IPS-18c (cell line): ENCODE measurements at regions not wholly inside any gene's neighbourhood (a gene's known extent, or its start where the extent isn't known, plus 50 kb on each side); places are given as distances from the start of the nearest gene placed in this dataset.

Experiments
- H3K4me3 ChIP-seq: 2 replicates; pipeline ENCODE4 v1.7.0; 2013; ENCODE audit warnings: low read depth, mild to moderate bottlenecking, low read length, moderate library complexity; ENCODE audit not compliant: insufficient read depth
- H3K9me3 ChIP-seq: one replicate; pipeline ENCODE4 v1.6.1; 2013; ENCODE audit warnings: mild to moderate bottlenecking, low read length, moderate library complexity; ENCODE audit not compliant: control insufficient read depth, insufficient read depth

- Histone ChIP-seq H3K4me3 (no peak overlapping the region), H3K9me3 (peaks cover 2% of the 10 kb centered on the region)
Measured at GRCh38 chr10:113364227-113364626, 188.6 kb upstream of the HABP2 start.

- Histone ChIP-seq H3K9me3 (peaks cover 2% of the 10 kb centered on the region), H3K4me3 (no peak overlapping the region)
Measured at GRCh38 chr10:113368666-113369364, 184.0 kb upstream of the HABP2 start.

- H3K9me3 ChIP-seq = peaks cover 2% of the 10 kb centered on the region
- no peak overlapping the region for H3K4me3 ChIP-seq
Measured at GRCh38 chr10:113369365-113369694, 183.5 kb upstream of the HABP2 start.

- Histone ChIP-seq H3K9me3 (no peaks in the 10 kb centered on the region), H3K4me3 (no peak overlapping the region)
Measured at GRCh38 chr10:113376428-113376827, 176.4 kb upstream of the HABP2 start.

GRCh38 chr10:113379091-113379490, 173.8 kb upstream of the HABP2 start:
- H3K9me3 ChIP-seq = no peaks in the 10 kb centered on the region

GRCh38 chr10:113381416-113381815, 171.4 kb upstream of the HABP2 start:
- H3K4me3 ChIP-seq = no peak overlapping the region

More at GRCh38 chr10:113379091-113379490, 173.8 kb upstream of the HABP2 start:
- H3K4me3 ChIP-seq = no peak overlapping the region

GRCh38 chr10:113381981-113382509, 170.8 kb upstream of the HABP2 start:
- H3K4me3 ChIP-seq = no peak overlapping the region
- H3K9me3 ChIP-seq = no peaks in the 10 kb centered on the region

More at GRCh38 chr10:113381416-113381815, 171.4 kb upstream of the HABP2 start:
- no peaks in the 10 kb centered on the region for H3K9me3 ChIP-seq

- H3K9me3 ChIP-seq = no peaks in the 10 kb centered on the region
Measured at GRCh38 chr10:113382691-113383090, 170.2 kb upstream of the HABP2 start.

GRCh38 chr10:113384181-113384580, 168.7 kb upstream of the HABP2 start:
- Histone ChIP-seq H3K4me3 (no peak overlapping the region), H3K9me3 (no peaks in the 10 kb centered on the region)

More at GRCh38 chr10:113382691-113383090, 170.2 kb upstream of the HABP2 start:
- H3K4me3 ChIP-seq = no peak overlapping the region

- H3K4me3 ChIP-seq = no peak overlapping the region
- no peaks in the 10 kb centered on the region for H3K9me3 ChIP-seq
Measured at GRCh38 chr10:113385021-113385999, 167.5 kb upstream of the HABP2 start.

GRCh38 chr10:113386005-113386404, 166.8 kb upstream of the HABP2 start:
- H3K9me3 ChIP-seq = no peaks in the 10 kb centered on the region
- H3K4me3 ChIP-seq = no peak overlapping the region

- H3K4me3 ChIP-seq = no peak overlapping the region
- H3K9me3 ChIP-seq = no peaks in the 10 kb centered on the region
Measured at GRCh38 chr10:113389969-113390368, 162.9 kb upstream of the HABP2 start.

- Histone ChIP-seq H3K4me3 (no peak overlapping the region), H3K9me3 (no peaks in the 10 kb centered on the region)
Measured at GRCh38 chr10:113390896-113391295, 162.0 kb upstream of the HABP2 start.

- Histone ChIP-seq H3K9me3 (no peaks in the 10 kb centered on the region), H3K4me3 (no peak overlapping the region)
Measured at GRCh38 chr10:113397047-113397446, 155.8 kb upstream of the HABP2 start.

- Histone ChIP-seq H3K9me3 (no peaks in the 10 kb centered on the region), H3K4me3 (no peak overlapping the region)
Measured at GRCh38 chr10:113399065-113399464, 153.8 kb upstream of the HABP2 start.

- no peak overlapping the region for H3K4me3 ChIP-seq
Measured at GRCh38 chr10:113402602-113403001, 150.3 kb upstream of the HABP2 start.

GRCh38 chr10:113407218-113407617, 145.6 kb upstream of the HABP2 start:
- Histone ChIP-seq H3K9me3 (no peaks in the 10 kb centered on the region), H3K4me3 (no peak overlapping the region)

More at GRCh38 chr10:113402602-113403001, 150.3 kb upstream of the HABP2 start:
- H3K9me3 ChIP-seq = no peaks in the 10 kb centered on the region

GRCh38 chr10:113409175-113409574, 143.7 kb upstream of the HABP2 start:
- no peak overlapping the region for H3K4me3 ChIP-seq
- no peaks in the 10 kb centered on the region for H3K9me3 ChIP-seq
